NCI-H1436 treated with DMSO at 0.1 percent for 48 hours (cell line): ENCODE measurements at regions not wholly inside any gene's neighbourhood (a gene's known extent, or its start where the extent isn't known, plus 50 kb on each side); places are given as distances from the start of the nearest gene placed in this dataset.
"Not testable (repeated sequence)": the region's sequence is repeated elsewhere in the genome, so short reads cannot be mapped to it uniquely, and the experiment has no call there.

ENCODE experiments used
- DNase-seq: peaks from one replicate; lab custom pipeline; 2025; lab: John Stamatoyannopoulos, UW

DNA sequence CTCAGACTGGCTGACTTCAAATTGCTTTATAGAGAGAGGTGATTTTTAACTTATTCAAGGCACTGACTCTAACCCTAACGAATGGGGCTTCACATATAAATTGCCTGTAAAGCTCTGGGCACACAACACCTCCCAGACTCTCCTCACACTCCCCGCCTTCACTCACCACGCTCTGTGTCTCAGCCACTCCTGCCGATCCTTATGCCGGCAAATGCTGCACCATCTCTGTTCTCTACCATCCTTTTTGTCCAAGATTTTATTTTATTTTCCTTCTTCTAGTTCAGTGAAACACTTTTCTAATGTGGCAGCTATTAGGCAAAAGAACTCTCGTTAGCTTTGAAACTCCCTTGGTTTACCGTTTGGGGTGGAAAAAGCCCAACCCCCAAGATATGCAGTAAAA, 446.1 kb upstream of the TMEM132C start:
- DNase-seq, result no peak

DNA sequence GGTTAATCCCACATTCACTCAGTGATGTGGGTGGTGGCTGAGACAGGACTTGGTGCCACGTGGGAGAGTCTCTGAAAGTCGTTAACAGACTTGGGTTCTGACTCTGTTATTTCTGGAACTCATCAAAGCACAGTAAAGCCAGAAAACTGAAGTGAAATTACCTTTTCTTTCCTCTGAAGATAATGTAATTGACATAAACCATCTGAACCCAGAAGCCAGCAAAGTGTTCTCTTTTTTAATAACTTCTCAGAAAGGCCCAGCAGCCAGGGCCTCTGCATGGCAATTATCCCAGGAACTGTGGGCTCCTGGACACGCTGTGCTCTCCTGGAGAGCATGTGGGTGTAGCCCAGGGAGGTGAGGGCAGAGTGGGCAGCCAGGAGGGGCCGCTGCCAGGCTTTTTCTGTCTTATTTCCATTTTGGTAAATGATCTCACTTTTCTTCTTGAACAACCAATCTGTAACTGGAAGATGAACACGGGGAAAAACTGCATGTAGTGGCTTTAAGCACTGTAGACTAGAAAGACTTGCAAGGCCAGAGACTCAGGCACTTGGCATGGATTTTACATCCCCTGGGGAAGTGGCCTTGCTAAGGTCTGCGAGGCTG, 444.1 kb upstream of the TMEM132C start:
- no peak for DNase-seq

DNA sequence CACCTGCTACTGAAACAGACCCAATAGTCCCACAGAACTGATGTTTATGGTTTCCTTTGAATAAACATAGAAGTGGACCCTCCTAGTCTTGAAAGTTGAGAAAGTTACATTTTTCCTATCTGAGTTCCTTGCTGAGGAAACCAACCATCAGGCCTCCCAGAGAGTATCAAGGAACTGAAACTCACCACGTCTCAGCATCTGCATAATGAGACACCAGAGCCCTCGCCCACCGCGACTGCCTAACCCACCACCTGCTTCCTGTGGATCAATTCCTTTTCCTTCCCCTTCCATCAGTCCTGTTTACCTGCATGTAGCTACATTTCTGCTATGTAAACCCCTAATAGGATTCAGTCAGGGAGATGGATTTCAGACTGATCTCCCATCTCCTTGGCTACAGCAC, 443.2 kb upstream of the TMEM132C start:
- no peak for DNase-seq

DNA sequence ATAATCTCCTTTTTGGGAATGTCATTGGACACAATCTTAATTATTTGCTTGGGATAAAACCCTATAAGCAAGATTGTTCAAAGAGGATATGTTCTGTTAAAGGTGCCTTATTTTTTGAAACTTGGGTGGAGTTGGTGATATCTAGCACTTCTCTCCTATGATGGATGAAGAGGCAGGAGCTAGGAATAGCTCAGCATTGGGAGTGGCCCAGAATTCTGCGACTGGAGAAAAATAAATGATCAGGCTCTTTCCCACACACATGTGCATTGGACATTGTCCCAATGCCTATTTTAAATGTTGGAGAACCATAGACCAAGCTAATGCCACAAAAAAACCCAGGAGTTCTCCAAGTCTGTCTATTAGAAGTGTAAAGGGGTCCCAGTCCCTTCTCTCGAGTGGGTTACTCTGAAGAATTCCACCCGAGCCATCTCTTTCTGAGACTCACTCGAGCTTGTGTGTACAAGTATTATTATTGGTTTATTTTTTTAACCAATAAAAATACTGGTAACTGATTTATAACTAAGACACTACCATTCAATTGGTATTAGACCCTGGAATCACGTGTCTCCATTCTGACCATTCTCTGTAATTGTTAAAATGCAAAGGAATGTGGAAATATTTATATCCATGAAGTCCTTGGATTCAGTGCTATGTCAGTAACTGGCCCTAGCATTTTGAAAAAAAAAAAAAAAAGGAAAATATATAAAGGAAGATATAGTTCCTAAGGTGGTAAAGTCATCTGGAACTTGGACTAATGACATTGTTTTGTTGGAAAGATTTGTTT, 437.5 kb upstream of the TMEM132C start:
- DNase-seq, result no peak

DNA sequence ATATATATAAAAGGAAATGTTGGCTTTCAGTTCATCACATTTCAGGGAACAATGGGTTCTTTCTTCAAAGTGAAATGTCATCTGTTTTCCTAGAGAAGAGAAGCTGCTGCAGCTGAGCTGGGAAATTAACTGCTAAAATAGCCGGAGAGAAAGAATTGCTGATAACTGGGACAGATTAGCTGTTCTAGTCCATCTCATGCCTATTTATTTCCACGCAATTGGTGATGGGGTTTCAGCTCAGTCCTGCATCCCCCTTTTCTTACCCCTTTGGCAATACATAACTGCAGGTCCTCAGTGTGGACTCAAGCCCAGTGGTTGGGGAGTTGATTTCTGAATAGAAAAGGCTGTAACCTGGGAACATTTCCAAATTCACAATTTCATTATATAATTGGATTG, 436.9 kb upstream of the TMEM132C start:
- no peak for DNase-seq

DNA sequence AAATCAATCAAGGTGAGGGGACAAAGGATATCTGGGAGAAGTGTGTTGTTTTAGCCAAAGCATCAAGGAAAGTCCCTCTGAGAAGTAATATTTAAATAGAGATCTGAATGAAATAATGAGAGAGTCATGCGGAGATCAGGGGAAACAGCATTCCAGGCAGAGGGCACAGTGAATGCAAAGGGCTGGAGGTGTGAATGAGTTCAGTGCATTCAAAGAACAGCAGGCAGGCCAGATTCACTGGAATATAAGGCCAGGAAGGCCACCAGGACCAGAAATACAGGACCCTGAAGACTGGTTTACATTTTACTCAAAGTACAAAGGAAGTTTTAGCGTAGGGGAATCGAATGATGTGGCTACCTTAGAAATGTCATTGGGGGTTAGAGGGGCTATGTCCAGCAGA, 436.2 kb upstream of the TMEM132C start:
- no peak for DNase-seq

DNA sequence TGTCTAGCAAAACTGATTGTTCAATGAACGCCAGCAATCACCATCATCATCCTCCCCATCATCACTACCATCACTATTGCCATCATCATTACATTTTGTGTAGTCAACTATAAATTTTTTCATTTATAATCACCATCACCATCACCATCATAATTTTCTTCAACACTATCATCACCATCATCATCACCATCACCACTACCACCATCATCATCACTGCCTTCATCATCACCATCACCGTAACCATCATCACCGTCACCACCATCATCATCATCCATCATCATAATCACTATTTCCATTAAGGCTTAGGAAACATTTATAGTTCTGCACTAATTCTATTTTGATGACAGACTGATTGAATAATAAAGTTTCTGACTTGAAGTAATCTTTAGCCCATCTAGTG, 434.8 kb upstream of the TMEM132C start:
- DNase-seq, result no peak

DNA sequence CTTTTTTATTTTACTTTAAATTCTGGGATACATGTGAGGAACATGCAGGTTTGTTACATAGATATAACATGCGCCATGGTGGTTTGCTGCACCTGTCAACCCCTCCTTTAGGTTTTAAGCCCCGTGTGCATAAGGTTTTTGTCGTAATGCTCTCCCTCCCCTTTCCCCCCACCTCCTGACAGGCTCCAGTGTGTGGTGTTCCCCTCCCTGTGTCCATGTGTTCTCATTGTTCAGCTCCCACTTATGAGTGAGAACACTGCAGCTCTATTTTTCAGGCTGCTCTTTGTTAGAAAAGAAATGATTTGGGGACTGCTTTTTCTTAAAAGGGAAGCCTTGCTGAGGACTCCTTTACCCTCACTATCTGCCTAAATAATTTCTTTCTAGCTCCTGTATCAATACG, 430.2 kb upstream of the TMEM132C start:
- not testable (repeated sequence) for DNase-seq

DNA sequence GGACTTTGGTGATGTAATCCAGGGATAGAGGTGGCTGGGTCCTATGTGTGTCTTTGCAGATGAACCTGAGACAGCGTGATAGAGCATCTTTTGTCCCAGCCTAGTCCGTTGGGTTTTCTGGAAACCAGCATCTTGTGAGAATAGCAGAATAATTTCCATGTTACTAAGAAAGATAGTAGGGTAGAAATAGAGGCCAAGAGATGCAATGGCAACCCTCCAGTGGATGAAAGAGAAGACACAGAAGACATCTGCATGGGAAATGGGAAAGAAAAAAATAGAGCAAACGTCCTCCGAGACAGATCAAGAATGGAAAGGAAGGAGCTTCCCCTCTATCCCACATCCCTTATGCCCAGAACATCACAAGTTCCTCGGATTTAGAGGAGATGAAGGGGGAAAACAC, 409.3 kb upstream of the TMEM132C start:
- DNase-seq, result no peak

DNA sequence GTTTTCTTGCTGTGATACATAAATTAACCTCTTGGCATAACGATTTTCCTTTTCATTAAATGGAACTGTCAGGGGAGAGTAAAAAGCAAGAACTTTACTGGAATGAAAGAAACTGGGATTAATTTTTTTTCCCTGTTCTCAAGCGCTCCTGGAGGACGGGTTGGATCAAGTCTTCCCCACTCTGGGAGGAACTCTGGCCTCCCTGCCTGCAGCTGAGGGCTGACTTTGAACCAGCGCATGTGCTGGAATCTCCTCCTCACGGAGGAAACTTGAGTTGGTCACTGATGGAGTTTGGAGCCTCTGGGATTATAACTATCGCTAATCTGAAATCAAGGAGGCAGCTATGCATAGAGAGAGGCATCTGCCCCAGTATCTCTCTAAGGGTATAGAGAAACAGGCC, 406.4 kb upstream of the TMEM132C start:
- DNase-seq, result no peak

DNA sequence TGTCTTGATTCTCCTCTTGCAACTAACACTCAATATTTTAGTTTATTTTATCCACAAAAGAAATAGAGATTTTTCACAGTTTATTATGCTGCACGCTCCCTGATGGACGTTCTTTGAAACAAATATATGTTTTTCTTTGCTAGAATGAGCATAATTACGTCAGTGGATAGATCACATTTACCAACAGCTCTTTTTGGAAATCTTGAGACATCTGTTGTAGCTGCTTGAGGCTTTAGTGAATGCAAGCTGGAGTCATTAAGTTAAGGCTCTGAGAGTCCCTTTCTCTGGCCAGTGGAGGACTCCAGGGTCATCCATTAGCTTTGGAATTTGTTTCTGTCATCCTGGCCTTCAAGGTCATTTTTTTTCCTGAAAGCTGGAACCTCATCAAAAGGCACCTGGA, 405.6 kb upstream of the TMEM132C start:
- DNase-seq, result no peak

DNA sequence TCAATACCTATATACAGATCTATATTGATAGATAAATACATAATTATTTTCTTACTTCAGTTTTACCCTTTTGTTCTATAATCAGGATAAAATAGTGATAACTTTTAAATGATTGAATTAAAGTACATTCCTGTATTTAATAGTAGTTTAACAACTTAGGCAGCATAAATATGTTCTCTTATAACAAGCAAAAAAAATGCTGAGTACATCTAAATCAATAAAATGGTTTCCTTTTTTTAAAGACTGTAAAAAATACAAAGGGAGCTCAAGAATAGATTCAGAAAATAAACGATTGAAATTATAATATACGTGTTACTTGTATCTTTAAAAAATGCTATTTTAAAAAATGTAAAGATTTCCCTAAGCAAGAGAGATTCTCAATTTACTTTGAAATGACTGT, 393.7 kb upstream of the TMEM132C start:
- DNase-seq, result no peak

DNA sequence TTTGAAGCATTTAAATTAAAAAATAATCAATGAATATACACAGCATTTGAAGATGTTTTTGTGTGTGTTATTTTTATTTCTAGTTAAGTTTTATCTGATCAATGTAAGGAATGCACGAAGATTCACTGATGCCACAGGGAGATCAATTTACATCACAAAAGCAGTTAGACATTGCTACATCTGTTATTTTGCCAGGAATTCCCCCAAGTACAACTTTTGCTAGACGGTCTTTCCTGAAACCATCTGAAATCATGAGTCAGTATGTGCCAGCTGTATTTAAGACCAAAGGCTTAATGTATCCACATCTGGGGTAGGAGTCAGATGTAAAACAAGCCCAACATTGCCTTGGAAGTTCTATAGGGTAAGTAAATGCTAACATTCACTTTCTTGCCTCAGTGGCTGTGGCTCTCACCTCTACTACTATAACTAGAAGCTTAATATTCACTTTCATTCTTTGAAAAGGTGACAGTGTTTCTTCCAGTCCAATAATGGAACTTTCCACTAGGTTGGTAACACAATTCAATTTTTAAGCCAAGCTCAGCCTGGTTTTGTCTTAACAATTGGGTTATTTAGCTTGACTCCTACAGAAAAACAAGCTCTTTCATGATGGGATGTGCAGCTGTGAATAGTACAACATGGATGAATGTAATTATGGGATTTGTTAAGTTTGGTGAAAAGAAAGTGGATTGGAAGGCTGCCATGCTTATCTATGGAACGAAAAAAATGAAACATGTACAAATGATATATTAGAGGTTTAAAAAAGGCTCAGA, 385.4 kb upstream of the TMEM132C start:
- DNase-seq, result no peak

DNA sequence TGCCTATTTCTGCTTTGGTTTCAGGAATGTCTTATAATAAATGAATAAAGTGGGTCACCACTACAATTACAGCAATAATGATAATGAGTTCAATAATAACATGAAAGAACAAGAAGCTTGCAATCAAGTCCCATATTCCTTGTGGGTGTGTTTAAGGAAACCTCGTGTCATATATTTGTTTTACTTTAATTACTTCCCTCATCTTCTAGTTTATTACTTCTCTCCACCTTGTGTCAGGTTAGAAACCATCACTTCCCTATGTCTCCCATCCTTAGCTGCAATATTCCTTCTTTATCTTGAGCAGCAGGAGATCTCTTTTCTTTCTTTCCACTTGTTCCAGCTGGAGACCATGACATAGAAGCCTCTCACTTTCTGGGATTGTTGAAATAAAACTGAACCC, 384.0 kb upstream of the TMEM132C start:
- DNase-seq, result no peak

DNA sequence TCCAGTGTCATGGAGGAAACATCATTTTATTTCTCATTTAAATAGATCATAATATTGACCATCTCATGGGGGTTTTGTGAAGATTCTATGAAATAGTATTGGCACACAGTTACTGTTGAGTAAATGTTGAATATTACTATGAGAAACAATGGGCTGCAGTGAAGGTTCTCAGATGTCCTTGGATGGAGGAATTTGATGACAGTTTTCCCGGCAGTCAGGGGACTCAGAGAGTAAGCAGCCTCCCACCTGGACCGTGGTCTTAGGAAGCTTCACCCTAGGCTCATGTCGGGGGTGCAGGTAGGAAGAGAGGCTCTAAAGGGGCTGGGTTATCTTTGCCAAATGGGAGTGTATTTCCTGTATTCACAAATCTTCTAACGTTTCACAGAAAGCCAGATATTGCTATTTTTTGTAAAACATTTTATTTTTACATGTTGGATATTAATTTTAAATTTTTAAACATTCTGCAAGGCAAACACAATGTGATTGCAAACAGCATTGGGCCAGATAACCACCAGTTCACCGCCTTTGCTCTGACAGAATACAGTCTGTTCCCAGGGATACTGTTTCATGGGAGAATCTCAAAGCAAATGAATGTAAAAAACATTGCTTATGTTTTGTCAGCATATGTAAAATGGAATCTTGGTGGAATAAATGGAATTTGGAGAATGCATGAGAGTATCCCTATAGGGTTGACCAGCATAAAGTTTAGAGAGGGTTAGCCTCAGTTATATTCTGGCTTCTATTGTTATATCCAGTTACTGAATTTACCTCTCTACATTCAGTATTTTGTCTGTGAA, 380.8 kb upstream of the TMEM132C start:
- no peak for DNase-seq

DNA sequence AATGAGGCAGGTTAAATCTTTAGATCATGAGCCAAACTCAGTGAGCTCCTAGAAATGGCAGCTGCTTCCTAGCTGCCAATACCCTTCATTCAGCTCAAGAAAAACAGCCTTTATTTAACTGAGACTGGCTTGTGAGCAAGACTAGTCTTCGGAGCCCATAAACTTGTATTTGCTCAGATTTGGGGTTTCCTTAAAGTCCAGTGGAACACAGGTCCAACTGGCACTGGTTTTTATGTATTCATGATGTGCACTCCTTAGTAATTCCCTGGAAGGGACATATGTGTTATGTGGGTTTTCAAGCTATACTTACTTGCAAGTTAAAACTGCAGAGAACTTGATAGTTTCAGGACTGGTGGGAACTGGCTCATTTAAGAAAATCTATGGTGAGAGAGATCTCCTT, 380.1 kb upstream of the TMEM132C start:
- no peak for DNase-seq

DNA sequence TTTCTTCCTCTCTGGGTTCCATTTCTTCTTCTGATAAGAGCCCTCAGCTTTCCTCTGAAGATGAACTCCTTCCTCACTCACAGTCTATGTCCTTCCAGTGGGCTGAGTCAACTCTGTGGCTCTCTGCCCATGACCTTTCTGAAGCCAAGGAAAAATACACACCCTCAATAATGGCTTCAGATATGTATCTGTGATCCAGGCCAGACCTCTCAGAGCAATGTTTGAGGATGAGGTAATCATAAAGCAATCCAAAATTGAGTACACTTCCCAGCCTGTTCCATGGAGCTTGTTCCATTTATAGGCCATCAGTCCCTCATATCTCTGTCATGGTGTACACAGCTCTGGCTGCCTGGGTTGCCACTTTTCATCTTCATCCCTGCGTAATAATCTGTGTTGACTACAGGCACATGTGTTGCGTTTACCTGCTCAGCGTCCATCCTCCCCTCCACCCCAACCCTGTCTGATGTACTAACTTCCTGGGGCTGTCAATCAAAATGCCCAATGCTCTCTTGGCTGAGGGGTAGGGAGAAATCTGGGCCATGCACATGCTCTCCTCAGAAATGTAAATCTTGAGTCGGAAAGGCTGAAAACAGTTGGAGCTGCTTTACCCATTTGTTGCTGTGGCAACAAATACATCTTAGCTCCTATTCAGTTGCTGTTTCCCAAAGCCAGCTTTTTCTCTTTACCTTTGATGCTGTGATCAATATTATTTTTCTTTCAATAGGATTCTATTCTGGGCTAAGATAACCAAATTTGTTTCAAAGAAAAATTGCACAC, 377.8 kb upstream of the TMEM132C start:
- DNase-seq, result no peak

DNA sequence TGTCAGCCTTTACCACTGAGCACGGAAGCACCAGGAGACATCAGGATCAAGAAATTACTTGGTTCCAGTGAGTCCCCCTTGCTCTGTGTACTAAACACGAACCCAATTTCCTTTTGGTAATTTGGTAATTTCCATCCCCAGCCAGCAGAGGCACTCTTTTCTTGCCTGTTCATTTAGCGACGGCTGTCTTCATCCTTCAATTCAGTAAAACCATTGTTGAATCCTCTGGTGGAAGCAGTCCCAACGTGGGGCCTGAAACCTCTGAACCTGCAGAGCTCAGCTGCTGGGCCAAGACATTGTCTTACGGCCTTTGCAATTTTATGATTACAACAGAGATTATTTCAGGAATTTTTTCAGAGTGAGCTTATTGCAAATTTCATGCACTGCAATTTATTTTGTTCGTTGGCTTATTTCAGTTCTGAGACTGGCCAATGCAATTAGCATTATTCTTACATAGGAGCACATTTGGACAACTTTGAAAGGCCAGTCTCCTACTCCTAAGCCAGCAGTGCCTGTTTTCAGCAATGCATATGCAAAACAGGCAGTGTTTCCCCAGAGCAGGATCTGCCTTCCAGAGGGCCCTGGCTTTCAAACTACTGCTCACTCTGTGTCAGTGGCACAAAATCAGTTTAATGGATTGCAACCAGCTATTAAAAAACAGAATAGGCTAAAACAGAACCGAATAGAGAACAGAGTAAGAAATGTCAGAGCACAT, 372.9 kb upstream of the TMEM132C start:
- no peak for DNase-seq

DNA sequence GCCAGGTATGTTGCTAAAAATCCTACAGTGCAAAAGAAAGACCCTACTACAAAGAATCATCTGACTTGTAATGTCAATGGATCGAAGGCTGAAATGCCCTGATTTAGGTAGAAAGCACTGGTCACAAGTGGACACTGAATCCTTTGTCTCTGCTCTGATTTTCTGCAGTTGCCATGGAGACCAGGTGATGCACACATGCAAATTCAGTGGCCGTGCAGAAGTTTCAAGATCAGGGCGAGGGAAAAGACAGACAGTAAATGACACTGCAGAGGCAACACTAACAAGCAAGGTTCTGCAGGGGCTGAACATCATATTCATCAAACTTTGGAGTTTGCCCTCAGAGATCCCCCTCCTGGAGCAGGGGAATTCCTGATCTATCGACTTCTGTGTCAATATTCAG, 370.3 kb upstream of the TMEM132C start:
- no peak for DNase-seq

DNA sequence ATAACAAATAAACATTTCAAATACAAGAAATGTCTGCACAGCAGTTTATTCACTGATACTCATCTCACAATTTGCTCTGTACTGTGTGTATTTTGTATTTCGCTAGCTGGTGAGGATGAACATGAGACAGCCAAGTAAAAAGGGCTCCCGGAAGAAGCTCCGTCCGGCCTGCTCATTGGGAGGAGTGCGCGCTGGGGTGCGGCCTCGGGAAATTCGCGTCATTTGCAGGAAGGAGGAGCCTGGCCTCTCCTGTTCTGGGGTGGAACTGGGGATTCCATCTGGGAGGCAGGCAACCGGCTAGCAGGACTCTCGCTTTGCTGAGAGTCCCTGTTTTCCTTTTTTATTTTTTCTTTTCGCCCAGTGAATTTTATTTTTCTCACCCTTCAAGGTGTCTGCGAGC, 368.4 kb upstream of the TMEM132C start:
- no peak for DNase-seq

DNA sequence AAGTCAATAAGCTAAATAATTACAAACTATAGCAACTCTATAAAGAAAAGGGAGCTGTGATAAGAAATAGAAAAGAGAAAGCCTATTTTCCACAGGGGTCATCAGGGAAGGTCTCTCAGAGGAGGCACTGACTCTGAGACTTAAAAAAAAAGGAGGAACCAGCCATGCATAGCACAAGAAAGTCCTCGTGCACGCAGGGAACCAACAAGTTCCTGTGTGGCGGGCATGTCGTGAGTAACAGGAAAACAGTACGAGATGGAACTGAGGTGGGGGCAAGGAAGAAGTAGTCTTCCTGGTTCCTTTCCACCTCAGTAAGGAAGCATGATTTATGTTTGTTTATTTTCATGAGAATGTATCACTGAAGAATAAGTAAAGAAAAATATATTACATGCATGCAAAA, 367.0 kb upstream of the TMEM132C start:
- DNase-seq, result no peak
